ENCODE measurements at regions not wholly inside any gene's neighbourhood (a gene's known extent, or its start where the extent isn't known, plus 50 kb on each side); places are given as distances from the start of the nearest gene placed in this dataset.

- no peak for TF ChIP-seq CTCF (IDR thresholded peaks at IDR 0.05; ENCODE audit: low read depth, low read length, poor library complexity, severe bottlenecking)
- no peak for TF ChIP-seq EZH2phosphoT487 (IDR thresholded peaks at IDR 0.05; ENCODE audit: borderline replicate concordance, low read length)
Observed at GRCh38 chr12:124477107-124477915, 90.1 kb downstream of the NCOR2 start.
